GM19025 (cell line): ENCODE measurements at regions not wholly inside any gene's neighbourhood (a gene's known extent, or its start where the extent isn't known, plus 50 kb on each side); places are given as distances from the start of the nearest gene placed in this dataset.

ENCODE experiments used
- ATAC-seq: cut with Tn5 transposase; IDR thresholded peaks from one replicate; pipeline ENCODE4 v1.9.1; 2021; ENCODE audit warnings: mild to moderate bottlenecking, low read depth, moderate library complexity; ENCODE audit not compliant: unreplicated experiment

DNA sequence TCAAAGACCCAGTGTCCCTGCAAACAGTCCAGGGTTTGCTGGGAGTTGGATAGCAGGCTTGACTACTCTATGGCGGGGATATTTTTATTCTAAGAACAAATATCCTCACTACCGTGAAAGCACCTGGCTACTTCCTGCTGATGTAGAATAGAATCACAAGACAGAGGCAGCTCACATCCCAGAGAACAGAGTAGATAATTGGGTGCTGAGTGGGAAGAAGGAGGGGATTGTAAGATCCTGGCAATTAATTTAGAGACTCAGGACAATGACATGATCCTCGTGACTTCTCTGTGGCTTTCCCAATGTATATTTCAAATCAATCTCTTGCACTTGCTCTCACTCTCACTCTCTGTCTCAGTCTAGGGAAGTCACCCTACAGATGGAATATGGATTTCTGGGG is 341.9 kb upstream of the DCC start:
- ATAC-seq: no peak

DNA sequence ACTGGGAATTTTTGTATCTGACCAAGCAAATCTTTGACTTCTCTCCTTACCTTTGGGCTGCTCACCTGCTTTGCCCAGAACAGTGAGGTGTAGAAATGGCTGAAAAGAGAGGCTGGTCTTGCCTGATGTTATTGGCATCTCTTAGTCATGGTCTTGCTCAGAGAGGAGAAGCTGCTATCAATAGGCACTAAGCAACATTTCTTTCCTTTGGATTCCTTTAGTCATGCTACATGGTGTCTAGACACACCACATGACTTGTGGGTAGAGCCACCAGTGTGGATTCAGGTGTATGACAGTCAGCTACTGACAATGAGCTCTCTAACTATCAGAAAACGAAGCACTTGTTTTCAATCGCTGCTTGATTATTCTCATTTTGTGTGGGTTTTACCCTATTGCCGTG is 341.3 kb upstream of the DCC start:
- ATAC-seq: no peak

DNA sequence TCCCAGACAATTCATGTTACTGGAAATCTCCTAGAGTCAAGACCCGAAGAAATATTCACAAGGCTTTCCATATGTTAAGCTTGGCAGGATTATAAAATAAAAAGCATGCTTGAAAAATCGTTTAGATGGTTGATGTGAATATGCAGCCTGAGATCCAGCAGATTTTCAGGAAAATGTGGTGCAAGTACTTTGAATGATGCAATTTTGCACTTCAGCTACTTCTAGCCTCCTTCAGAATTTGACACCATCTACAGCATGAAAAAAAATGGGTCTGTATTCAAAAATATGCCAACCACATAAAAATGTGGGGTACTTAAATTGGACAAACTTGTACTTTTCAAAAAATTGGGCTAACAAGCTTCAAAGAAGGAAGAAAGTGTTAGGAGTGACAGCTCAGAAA is 340.6 kb upstream of the DCC start:
- no peak for ATAC-seq

DNA sequence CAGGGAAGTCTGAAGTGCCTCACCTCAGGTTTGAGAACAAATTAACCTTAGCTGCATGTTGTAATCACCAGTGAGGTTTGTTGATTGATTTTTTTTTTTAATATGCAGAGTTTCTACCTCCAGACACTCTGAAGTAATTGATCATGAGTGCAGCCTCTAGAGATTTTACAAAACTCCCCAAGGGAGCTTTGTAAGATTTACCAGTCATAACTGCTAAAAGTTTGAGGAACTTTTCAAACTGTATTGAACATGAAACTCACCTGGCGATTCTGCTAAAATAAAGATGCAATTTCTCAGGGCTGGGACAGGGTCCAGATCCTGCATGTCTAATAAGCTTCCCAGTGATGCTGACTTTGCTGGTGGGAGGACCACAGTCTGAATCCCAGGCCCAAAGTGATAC is 339.6 kb upstream of the DCC start:
- ATAC-seq: no peak

DNA sequence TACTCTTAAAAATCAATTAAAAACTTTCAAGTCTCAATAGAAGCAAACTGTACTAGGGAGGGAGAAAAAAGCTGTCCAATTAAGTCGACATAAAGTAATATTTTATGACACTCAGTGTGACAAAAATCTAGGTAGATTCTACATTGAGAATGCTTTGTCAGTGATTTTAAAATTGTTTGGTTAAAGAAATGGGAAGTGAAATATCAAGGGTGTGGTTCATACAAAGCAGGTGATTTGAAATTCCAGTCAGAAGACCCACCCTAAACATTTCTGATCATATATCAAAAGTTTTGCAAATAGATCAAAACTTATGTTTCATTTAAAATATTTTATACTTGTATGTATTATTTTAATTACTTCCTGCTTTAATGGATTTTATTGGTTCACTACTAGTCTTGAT is 338.9 kb upstream of the DCC start:
- ATAC-seq: no peak

DNA sequence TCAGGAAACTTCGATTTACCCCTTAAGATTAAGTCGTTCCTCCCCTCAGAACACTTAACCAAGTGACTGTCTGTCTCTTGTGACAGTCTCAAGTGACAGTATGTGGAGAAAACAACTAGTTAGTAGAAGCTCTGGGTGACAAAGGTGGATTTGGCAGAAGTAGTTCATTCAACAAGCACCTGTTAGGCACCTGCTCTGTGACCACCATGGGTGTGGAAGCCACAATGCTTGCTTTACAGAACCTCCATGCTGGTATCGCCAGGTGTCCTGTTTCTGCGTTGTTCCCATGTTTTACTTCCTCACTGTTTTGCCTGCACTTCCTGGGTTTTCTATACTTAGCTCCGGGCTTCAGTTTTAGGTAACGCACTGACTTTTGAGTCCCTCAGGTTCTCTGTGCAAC is 337.4 kb upstream of the DCC start:
- no peak for ATAC-seq

DNA sequence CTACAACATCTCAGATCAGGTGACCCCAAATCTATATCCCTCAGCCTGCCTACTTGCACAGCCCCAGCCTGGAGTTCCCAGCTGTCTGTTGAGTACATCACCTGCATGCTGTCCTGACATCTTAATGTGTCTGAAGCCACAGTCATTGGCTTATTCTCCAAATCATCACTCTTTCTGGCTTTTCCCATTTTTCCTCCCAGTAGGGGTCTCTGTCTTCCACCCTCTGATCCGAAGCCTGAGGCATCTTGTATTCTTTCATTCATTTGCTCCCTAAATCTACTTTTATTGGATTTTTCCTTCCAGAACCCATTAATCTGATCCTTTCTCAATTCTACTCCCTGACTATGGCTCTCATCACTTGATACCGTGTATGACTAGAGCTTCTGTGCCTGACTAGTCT is 332.9 kb upstream of the DCC start:
- ATAC-seq: no peak

DNA sequence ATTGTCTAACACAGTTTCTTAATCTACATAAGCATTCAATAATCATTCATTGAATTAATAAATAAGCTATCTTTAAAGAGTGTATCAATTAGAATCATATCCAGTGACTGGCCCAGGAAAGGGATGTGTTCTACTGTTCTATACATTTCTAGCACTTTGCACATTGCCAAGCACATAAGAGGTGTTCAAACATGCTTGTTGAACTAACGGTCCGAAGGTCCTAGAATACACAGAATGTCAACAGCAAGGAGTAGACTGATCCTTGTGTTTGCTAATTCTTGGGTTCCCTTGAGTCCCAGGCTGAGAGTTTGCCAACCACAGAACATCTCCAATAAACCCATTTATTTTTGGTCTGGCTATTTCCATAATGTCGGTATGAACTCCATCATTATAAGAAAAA is 331.7 kb upstream of the DCC start:
- ATAC-seq: no peak

DNA sequence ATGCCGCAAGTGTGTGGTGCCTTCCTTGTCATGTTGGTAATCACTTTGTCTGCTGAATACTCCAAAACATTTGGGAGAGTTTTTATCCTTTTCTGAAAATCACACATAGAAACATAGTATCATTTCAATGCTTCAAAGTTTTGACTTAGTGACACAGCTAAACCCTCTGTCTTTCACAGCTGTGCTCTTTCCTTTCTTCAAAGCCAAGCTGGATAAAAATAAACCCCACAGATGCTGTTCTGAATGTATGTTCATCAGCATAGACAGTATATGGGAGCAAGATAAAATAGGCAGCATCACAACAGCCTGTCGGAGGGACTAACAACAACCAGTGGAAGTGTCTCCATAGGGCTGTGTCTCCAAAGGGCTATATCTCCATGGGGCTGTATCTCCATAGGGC is 331.3 kb upstream of the DCC start:
- ATAC-seq: no peak

DNA sequence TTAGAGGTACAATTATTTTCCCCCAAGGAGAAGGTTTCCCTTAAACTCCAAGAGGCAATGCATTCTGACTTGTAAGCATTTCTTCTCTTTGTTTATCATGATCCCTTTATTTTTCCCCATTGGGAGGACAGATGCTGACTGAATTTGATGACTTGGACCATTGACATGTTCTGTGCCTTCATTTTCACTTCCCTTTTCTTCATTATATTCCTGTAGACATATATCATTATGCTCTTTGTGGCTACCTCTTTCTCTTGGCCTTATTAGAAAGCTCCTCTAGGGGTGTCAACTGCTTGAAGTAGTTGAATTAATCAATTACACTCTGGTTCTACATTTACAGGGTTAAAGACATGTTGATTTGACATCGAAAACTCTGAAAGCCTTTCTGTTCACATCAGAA is 330.0 kb upstream of the DCC start:
- ATAC-seq: no peak

DNA sequence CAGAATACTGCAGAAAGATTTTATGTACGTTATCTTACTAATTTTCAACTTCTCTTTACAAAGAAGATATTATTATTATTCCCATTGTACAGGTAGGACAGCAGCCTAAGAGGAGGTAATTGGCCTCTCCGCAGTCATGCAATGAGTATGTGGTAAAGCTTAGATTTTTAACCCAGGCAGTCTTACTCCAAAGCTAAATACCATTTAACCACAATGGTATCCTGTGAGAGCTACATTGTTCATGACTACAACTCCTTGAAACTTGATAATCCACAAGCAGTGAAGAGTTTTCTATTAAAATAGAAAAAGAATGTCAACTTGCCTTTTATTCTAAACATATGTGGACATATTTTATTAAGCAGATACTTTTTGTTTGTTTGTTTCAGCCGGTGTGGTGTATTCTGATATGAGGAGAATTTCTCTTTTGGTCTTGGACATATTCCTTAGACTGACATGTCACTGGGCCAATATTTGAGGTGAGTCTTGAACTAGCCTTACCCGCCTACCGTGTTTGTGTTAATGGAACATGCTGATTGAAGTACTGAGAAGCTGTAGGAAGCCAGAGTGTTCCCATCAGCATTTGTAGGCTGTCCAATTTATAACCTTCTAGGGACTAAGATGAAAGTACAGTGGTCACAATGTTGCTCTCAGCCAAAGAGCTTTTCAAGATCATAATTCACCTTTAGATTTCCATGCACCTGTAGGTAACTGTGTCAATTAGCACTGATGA is 293.9 kb upstream of the DCC start:
- ATAC-seq: no peak

DNA sequence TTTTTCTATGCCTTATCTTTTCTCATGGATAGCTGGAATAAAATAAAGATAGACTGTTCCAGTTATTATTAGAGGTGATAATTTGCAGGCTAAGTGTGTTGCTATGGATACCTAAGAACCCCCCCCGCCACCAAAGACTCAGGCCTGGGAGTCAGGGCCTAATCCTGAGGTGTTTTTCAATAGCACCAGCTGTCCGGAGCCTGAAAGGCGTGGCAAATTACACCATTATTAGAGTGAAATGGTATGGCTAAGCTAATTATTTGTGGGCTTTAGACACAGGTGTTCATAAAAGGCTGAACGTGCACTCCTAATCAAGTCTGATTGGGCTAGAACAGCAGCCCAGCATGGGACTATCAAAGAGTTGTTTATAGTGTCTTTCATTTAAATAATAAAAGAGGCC is 293.2 kb upstream of the DCC start:
- no peak for ATAC-seq

DNA sequence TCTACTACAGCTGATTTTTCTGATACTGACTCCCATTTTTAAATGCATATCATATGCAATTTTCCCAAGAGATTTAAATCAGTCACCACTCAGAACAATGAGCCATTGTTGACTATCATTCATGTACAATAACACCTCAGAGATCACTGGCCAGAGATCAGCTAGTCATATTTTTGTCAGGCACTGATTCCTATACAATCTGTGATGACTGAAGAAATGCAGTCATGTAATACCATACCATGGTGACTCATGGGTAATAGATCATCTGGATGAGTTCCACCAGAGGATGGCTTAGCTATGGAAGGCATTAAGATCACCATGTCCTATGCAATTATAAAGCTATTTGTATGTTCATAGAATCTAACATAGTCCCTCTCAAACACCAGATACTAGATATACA is 285.7 kb upstream of the DCC start:
- no peak for ATAC-seq

DNA sequence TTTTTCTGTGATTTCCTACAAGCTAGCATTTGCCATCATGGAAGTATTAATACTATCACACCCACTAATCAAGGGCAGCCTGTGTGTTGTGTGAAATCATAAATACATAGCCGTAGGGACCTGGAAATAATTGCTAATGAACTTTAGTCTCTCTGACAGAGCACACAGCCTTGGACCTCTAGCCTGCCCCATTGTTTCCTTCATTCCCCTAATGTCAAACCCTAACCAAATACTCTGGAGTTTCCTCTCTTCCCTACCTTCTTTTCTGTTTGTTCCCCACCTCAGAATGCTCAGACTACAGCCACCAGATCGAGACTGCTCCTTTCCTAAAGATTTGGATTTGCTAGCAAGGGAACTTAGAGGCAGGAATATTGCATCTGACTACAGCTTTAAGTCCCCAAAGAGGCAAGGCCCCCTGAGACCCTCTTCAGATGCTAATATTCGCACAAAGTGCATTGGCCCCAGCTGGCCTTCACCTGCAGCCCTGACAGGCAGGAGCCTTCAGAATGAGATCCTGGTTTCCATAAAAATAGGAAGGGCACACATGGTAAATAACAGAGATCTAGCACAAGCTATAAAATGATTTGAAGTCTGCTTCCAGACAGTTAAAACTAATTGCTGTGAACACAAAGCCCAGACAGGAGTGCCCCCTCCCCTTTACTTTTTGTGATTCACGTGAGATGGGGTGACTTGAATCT is 279.2 kb upstream of the DCC start:
- no peak for ATAC-seq

DNA sequence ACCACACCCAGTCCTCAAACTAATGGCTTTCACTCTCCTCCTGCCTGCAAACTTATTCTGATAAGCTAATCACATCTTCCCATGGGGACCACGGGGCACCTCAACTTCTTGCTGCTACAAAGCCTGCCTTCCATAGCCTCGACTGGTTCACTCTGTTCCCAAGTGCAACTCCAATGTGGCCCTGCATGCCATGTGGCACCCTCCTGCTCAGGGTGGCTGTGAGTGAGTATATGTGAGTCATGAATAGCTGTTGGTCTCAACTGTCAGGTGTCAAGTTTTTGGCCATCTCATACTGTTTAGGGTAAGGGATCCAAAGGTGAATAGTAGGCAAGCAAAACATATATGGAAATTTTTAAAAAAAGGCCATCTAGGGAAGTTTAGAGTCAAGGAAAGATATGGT is 276.1 kb upstream of the DCC start:
- no peak for ATAC-seq

DNA sequence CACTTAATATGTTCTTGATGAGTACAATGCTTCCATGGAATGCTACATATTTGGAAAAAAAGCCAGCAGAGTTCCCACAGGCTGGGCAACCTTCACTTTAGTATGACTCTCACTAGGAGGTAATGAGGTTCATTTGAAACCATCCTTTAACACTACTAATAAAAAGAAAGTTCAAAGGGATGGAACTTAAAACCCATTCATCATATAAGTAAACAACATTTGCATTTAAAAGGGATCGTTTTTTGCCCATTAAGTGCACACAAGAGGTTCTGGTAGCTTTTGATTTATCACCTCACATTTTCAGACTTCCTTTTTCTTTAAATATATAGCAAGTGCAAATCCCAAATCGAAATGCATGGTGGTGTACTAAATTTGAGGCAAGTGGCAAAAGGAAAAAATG is 270.8 kb upstream of the DCC start:
- ATAC-seq: no peak

DNA sequence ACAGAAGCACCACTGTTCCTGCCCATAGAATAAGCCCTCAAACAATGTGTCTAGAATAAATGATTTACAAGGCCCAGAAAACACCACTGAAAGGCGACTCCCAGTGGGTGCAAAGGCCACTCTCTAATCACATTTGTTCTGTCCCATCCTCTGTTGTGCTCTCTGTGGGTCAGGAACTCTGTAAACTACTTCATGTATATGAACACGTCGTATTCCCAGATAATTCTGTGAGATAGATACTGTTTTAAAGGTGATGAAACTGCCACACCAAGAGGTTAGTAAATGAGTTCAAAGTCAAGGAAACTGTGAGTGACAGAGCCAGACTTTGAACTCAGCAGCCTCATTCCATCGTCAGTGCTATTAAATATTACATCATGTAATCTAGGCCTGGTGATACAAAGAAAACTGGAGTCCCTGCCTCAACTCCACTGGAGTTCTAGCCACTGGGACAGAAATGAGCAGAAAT is 269.7 kb upstream of the DCC start:
- ATAC-seq: no peak

DNA sequence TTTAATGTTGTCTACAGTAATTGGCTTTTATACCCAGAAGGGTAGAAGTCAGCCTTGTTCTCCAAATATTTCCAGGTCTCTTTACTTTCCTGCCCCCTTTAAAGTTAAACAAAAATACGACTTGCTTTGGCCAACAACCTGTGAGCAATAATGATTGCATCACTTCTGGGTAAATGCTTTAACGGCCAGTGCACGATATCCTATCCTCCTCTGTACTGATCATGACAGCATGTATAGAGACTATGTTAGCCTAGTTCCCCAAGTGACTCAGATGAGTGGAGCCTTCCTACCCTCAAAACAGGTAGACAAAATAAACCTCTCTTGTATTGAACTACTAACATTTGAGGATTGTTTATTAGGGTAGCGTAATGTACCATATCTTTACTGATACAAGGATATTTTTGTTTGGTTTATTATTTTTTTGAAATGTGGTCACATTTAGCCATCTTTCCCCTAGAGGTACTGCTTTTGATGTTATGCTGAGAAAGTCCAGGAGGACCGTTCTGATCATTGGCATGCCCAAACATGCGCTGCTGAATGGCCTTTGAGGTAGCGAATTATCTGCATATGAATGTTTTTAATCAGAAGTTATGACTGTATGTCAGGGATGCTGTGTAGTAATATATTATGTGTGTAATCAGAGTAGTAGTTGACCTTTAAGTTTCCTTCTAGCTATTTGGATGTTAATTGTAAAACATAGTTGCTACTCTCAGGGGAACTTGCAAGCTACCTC is 262.6 kb upstream of the DCC start:
- ATAC-seq: no peak

DNA sequence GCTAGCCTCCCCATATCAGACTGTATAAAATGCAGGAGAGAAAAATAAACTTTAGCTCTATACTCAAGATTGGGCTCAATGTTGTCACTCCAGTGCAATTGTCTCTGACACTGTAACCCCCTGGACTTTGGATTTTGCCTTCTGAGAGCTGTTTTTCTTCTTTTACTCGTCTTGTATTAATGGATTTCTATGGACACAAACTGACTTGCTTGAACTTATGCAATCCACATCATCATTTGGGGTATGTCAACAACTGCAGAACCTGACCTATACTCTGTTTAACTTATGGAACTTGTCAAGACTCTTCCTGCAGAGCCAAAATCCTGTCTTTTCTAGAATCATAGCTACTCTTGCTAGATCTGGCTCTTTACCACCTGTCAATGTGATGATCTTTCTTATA is 257.8 kb upstream of the DCC start:
- ATAC-seq: no peak

DNA sequence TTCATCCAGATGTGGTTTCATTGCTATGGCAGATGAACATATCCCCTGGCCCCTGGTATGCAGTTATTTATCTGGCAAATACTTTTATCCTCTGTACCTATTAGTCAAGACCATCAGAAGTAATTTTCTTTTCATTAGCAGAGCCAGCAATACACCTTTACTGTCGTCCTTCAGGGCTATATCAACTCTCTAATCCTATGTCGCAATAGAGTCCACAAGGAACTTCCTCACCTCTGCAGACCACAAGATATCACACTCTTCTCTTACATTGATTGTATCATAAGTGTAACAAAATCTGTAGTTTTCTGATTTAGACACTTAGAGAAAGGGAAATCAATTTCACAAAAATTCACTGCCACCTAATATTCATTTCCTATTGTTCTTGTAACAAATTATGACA is 252.9 kb upstream of the DCC start:
- ATAC-seq: no peak

DNA sequence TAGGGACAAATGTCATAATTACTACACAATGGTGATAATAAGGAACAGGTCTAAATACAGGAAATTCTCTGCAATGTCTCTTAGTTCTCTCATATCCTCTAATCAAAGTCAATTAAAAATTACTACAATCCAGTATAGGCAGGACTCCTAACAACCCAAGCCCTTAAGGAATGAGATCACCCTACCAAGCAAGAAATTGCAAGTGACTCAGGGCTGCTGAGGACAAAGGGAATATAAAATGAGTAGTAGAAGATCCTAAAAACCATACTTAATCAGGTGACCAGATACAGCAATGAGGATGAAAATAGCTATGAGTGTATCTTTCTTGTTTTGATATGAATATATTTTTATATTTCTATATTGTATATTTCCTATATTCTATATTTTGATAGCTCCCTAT is 250.0 kb upstream of the DCC start:
- ATAC-seq: no peak

DNA sequence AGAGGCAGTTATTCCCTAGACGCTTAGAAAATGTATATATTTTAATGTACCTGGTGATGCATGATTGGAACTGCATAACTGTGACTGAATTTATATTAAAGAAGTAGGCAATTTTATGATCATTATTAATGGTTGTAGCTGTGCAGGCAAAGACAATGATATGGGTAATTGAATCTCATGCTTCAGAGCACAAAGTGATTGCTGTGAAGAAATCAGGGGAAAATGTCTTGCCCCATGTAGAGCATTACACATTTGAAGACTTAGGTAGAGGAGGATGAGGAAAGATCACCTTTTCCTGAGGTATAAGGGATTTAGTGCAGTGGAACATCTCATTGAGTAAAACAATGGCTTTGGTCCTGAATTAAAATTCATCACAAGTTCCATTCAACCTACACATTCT is 246.8 kb upstream of the DCC start:
- no peak for ATAC-seq
